CD1c-positive myeloid dendritic cell (primary cell): ENCODE measurements at regions not wholly inside any gene's neighbourhood (a gene's known extent, or its start where the extent isn't known, plus 50 kb on each side); places are given as distances from the start of the nearest gene placed in this dataset.

Source experiments
- DNase-seq: peaks from one replicate; pipeline ENCODE4 v3.0.0-alpha.2; 2016; ENCODE audit errors: extremely low spot score

DNA sequence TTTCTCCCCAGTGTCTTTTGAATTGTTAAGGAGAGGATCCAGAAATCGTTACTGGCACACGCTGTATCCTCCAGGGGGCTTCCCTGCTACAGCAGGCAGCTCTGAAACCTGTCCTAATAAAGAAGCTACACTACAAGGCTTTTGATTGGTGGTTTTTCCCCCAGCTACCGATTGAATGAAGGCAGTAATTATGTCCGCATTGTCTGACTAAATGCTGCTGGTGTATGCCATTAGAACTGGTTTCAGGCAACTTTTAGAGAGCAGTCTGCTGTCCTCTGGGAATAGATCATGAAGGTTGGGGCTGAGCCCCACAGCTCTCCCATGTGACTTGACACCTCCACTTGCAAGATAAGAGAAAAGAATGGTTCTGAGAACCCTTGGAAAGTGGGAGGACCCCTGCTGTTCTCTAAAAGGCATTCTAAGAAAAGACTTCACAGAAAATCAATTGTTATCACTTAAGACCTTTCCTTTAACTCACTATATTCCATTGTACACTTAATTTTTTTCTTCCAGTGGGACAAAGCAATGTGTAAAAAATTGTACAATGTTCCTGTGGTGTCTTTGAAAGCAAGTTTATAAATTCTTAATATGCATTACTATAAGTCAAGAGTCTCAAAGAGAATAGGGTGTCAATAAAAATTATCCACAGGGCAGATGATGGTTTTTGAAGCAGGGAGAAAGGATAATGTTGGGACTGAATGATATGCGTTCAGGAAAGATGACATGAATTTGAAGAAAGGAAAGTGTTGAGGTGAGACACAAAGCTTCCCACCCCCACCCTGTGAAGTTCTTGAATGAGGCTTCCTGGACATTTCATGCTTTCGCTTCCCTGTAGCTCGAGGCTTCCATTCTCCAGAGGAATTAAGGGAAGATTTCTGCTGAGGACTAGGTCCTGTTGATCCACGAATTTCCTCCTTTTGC, 53.0 kb upstream of the DAZL start:
- DNase-seq = no peak

DNA sequence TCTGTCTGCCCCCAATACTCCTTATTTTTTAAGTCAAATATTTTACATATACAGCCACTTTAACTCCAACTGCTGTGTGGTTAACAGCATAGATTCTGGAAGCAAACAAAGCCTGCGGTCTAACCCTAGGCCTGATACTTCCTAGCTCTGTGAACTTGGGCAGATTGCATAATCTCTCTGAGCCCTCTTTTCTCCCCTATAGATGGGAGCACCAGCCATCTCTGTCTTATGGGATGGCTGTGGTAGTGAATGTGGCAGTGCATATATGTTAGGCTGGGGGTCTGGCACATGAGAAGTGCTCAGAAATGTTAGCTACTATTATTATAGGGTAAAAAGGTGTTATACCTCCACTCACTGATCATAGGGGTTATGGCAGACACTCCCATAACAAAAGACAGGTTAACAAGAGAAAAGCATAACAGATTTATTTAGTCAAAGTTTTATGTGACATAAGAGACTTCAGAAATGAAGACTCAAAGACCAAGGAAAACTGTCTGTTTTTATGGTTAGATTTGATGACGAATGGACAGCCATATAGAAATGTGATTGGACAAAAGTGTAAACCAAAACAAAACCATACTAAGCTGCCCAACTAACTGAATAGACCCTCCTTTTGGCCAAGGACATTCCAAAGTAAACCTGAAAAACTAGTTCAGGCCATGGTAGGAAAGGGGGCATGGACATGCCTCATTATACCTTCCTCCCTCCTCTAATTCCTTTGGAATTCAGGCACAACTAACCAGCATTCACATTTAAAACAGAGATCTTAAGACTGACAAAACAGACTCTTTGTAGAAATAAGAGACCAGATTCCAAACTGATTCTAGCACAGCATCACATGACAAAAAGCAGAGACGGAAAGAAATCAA, 53.9 kb upstream of the DAZL start:
- DNase-seq = no peak

DNA sequence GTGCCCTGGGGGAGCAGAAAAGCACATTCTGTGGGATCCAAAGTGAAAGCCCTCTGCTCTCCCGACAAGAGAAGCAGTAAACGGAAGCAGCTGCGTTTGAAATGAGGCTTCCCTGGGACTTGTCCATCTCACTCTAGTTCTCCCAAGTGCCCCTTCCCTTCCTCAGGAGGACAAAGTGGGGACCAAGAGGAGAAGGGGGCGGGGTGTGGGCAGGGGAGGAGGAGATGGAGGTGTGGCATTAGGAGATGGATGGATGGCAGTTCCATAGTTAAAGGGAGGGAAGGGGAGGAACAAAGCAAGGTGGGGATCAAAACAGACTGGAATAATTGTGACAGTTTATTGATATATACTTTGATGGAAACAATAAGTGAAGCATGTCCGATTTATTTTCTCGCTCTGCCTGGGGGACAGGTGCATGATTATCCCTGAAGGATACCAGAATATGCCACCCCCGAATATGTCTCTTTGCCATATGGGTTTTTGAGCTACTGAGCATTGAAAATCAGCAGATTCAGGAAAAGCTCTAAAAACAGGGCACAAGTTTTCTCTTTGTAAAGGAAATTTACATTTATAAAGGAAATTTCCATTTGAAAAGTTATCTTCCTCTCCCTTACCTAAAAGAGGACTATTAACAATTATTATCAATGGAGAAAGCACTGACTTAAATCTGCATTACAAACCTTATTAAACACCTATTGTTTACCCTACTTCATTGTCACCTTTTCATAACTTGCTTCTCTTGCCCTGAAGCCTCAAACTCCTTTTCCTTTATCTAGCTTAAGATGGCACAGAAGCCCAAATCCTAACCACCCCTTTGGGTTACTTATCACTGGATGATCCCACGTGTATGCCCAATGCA, 58.9 kb upstream of the DAZL start:
- DNase-seq = no peak

DNA sequence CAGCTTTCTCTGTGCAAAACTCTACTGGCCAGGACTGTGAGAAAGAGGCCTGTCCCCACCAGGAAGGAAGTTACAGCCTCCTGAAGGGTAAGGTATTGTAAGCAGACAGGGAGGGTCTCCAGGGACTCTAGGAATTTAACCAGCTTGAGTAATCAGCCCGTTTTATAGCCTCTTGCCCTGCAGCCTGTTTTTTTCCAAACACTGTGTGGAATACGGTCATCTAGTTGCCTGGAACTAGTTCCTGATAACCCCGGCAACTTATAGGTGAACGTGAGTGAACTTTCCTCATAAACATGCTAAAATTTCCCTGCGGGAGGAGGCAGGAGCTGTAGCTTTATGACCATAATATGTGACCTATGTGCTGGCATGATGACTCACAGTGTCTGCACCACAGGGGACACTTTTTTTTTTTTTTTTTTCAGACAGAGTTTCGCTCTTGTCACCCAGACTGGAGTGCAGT, 60.1 kb upstream of the DAZL start:
- DNase-seq = no peak

DNA sequence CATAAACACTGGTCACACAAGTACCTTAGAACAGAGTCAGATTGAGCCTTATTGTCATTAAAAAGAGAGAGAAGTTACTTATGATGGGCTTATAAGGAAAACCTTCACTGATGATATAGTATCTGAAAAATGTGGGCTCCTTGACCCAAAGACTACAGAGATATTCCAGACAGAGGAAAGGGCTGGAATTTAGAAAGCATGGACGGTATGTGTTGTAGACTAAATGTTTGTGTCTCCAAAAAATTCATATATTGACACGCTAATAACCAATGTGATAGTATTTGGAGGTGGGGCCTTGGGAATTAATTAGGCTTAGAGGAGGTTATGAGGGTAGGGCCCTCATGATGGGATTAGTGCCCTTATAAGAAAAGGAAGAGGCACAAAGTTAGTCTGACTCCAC, 61.0 kb upstream of the DAZL start:
- no peak for DNase-seq

DNA sequence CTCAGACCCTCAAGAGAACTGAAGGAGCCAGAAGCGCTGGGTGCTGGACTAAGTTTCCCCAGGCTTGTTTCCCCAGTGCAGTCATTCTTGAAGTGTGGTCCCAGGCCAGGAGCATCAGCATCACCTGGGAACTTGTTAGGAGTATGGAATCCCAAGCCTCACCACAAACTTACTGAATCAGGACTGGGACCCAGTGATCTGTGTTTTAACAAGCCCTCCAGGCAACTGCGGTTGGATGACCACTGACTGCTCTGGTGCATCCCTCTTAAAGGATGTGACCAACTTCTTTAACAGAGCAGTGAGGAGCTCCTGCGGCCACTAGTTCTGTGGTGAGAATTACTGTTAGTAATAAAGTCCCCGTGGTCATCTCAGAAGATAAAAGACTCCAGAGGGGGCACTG, 62.4 kb upstream of the DAZL start:
- DNase-seq = no peak

DNA sequence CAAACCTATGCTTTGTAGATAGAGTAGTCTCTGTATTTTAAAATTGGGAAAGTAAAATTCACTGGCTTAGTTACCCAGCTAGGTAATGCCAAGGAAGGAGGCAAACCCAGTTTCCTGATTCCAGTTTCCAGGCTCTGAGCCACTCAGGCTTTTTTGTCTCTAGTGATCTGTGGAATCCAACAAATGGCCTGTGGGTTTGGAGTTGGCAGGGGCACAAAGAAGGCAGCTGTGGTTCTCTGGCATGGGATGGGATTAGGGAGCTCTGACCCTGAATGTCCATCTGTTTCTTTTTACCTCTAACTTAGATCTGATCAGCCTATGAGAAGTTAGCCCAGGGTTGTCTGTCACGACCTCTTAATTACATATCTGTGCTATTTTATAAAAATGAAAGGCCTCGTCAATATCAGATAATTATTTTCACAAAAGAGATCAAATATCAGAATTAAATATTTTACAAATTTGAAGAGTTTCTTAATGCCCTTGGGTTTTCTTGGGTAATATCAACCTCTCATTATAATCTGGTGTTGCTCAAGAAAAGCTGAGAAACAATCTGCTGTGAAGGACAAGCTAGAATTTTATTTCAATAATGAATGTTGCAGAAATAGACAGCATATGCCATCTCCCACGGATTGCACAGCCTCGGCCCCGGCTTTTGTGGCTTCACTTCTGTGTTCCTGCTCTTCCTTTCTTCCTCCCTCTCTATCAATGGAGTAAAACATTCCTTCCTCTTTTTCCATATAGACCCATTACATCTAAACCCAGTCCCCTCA, 63.7 kb upstream of the DAZL start:
- no peak for DNase-seq

DNA sequence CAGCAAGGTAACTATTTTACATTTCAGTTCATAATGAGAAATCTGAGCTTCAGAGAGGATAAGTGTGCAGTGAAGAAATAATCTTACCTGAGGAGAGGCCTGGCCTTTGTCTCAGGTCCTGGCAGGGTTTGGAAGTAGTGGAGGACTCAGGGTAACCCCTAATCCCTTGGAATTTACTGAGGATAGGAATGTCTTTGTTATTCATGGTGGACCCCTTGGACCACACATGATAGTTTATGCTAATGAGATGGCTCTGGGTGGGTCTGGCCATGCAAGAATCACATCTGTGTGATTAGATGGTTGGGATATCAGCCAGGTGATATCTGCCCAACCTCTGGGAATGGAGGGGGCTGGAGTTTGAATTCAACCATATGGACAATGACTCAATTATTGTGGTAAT, 65.0 kb upstream of the DAZL start:
- DNase-seq = no peak

DNA sequence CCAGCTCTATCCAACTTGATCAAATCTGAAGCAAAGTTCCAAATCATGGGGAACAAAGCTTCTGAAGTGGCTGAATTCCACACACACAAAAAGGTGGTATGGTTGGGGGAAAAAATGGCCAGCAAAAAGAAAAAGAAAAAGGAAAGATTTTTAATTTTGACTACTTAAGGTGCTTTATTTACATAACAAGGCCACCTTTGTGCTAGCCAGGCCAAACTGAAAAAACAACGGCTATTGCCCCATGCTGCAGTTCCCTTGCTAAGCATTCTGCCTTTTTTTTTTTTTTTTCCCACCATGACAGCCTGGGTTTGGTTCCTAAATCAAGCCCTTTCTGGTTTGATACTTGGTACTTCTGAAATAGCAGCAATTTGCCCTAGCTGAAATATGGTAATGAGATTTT, 66.5 kb upstream of the DAZL start:
- no peak for DNase-seq

DNA sequence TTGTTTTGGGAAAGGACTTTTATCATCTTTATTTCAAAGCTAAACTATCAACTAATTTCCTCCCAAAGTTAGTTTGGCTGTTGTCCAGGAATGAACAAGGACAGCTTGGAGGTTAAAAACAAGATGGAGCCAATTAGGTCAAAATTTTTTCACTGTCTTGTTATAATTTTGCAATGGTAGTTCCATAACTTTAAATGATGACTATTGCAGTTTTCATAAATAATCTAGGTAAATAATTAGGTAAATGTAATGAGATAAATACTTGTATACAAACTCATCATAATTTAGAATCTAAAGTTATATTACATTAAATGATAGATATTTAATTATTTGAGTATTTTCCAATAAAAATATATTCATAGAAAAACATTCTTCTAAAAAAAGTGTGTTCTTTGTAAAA, 68.3 kb upstream of the DAZL start:
- DNase-seq = no peak

DNA sequence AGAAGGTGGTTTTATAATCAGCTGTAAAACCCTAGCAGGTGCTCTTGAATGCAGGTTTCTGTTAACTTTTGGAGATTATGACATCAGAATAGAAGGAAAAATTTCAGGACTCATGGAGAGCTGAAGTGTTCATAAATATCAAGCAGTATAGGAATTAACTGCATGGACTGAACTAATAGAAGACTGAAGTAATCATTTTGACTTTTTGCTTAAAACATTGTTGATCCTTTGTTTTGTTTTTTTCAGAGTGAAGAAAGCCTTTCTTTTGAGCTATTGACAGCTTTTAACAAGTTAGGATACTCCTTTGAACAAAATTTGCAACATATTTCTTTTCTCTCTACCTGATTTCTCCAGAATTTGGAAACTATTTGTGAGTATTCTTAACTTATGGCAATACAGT, 70.6 kb upstream of the DAZL start:
- DNase-seq = no peak

DNA sequence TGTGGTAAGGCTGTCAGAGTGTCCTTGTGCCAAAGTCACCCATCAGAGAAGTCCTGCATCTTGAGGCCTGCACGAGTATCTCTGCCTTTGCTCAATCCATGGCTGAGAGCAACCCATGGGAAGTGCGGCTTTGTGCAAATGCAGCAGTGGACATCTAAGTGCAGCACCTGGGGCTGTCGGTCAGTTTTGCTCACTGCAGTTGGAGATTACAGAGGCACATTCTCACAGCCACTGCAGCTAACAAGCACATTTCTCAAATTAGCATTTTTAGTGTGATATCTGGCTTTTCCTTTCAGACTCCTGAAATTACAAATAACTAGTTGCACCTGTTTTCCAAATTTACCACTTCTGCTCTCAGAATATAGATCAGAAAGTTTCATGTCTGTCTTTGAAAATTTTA, 81.5 kb upstream of the DAZL start:
- no peak for DNase-seq

DNA sequence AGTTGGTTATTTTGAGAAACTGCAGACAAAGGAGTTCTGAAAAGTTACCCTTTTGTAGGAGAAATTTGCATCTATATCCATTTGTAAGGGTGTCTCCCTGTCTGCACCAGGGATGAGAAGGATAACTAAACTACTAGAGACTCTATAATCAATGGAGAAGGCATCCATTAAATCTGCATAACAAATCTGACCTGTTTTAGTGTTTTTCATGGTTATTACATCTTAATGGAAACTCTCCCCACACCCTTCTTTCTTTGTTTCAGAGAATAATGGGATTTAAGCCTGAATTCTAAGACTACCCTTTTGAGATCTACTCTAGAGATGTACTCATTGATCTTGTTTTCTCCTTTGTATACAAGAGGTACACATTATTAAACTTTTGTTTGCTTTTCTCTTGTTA, 82.0 kb upstream of the DAZL start:
- DNase-seq = no peak

DNA sequence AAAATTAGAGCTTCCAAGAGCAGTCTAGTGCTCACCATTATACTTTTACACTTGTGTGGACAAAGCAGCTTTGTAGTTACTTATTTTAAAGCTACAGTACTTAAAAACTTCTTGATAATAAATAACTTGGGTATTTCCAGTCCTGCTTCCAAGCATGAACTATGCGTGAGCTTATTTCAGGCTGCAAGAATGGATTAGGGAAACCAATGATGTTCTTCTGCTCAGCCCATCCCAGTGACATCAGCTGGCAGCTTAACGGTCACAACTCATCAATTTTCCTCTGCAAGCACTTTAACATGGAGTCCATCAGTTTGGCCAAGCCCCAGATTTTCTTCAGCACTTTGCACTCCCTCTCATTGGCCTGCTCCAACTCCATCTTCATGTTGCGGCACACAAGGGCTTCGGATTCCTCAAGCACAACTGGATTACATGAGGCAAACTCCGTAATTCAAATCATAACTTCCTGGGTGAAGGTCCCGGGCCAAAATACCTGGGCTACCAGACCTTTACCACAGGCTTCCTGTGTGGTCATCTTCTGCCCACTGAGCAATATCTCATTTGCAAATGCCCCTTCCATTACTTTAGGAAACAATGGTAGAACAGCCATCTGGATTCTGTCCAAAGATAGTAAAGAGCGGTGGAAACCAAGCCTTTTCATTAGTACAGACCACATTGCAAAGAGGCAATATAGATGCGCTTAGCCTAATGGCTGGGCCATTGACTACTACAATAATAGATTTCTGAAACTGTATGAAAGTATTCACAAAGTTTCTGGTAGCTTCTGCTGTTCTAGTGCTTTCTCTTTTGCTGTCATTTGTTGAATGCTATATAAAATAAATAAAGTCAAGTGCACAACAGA, 87.5 kb upstream of the DAZL start:
- DNase-seq = no peak

DNA sequence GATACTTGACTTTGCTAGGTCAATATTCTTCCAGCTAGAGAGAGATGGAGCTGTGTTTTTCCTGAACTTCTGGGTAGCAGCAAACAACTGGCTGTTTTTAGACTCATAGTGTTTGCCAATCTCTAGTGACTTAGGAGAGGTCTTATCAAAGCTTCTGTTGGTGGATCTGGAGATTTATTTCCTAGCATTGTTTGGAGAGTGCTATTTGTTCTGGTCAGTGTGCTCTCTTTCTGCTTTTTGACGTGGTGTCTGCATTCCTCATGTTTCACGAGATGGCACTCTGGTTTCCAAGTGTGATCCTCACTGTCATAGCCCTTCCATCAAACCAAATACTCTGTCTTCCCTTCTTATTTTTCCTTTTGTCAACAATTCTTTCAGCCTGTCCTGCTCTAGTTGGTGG, 88.6 kb upstream of the DAZL start:
- no peak for DNase-seq

DNA sequence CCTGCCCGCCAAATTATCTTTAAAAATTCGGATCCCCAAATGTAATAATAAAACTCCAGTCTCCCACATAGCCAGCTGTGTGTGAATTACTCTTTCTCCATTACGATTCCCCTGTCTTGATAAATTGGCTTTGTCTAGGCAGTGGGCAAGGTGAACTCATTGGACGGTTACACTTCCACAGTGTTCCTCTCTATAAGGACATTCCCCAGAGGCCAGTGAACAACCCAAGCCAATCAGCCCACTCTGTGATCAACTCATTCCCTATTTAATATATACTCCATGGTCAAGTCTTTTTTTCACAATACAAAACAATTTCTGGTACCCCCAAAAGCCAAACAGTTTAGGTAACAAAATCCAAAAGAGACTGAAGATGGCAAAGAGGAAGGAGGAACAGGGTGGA, 90.5 kb upstream of the DAZL start:
- no peak for DNase-seq

DNA sequence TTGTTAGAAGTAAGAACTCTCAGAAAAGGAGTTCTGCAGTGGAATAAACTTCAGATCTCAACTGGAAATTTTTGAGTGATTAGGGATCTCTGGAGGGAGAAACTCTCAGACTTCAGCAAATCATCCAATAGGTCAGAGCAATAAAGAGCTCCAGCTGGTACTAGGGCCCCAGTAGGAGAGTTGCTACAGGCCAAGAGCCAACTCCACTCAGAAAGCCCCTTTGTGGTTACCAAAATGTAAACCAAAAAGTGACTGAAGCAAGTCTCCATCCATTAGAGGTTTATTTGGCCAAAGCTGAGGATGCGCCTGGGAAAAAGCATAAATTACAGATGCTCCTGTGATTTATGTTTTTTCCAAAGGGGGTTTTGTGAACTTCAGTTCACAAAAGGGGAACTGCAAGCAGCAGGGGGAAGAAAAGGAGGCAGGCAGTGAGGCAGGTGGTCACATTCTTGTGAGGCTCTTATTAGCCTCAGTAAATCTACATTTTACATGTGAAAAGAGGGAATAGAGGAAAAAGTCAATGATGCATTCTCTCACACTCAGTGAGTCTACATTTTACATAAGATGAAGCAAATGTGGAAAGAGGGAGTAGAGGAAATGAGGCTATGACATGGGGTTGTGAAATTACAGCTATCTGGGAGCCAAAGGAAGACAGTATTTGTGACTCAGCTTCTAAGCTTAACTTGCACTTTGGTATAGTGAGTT, 92.4 kb upstream of the DAZL start:
- peak; percentile 2 for DNase-seq

DNA sequence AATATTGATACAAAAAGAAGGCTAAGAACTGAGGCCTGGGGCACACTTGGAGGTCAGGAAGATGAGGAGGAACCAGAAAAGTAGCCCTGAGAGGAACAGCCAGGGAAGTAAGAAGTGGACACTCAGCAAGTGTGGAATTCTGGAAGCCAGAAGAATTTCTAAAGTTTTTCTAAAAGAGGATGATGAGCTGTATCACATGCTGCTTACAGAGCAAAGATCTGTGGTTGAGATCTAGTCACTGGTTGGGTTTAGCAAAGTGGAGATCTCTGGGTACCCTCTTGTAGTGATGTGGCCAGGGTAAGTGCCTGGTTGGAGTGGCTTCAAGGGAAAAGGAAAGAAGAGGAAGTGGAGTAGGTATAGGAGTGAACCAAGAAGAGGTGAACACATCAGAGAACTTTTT, 95.4 kb upstream of the DAZL start:
- no peak for DNase-seq

DNA sequence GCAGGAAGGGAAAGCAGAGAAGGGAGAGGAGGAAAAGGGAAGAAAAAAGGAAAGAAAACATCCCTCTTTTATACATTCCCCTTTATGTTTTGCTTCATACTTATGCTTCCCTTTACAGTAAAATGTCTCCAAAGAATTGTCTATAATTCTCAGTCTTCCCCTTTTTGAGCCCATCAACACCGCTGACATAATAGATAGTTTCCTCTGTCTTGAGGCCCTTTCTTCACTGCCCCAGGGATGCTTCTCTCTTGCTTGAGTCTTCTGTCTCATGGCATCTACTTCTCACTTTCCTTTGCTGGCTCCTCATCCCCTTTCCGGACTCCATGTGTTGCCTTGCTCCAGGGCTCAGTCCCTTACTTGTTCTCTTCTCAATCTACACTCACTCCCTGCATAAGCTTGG, 99.7 kb upstream of the DAZL start:
- no peak for DNase-seq

DNA sequence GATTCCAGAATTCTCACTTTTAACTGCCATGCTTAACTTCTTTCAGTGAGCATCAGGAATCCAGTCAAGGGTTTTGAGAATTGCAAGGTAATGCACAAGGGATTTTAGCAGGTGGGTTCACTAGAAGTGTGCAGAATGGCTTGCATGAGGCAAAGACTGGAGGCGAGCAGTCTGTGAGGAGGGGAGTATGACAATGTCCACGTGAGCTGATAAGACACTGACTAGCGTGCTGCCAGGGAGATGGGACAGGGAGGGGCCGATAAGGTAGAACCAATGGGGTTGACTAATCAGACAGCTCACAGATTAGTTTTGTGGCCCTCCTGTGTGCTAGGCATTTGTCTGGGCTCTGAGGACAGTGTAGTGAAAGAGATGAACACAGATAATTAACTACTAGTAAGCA, 102.0 kb upstream of the DAZL start:
- DNase-seq = no peak
